GM18951 (cell line): ENCODE measurements at regions not wholly inside any gene's neighbourhood (a gene's known extent, or its start where the extent isn't known, plus 50 kb on each side); places are given as distances from the start of the nearest gene placed in this dataset.

Experiments
- POLR2A ChIP-seq: IDR thresholded peaks from 4 replicates; pipeline ENCODE4 v1.6.1; 2011; ENCODE audit warnings: mild to moderate bottlenecking; ENCODE audit not compliant: insufficient read length, insufficient read depth; ENCODE audit errors: extremely low read depth
- in situ Hi-C: fragments of 300-500 bp; cut with MboI; formaldehyde crosslinking; loops from one replicate; pipeline ENCODE4 v1.12.0; 2022; ENCODE audit warnings: low sequenced_read_pairs, mixed read lengths, inconsistent platforms; ENCODE audit not compliant: unreplicated experiment

DNA sequence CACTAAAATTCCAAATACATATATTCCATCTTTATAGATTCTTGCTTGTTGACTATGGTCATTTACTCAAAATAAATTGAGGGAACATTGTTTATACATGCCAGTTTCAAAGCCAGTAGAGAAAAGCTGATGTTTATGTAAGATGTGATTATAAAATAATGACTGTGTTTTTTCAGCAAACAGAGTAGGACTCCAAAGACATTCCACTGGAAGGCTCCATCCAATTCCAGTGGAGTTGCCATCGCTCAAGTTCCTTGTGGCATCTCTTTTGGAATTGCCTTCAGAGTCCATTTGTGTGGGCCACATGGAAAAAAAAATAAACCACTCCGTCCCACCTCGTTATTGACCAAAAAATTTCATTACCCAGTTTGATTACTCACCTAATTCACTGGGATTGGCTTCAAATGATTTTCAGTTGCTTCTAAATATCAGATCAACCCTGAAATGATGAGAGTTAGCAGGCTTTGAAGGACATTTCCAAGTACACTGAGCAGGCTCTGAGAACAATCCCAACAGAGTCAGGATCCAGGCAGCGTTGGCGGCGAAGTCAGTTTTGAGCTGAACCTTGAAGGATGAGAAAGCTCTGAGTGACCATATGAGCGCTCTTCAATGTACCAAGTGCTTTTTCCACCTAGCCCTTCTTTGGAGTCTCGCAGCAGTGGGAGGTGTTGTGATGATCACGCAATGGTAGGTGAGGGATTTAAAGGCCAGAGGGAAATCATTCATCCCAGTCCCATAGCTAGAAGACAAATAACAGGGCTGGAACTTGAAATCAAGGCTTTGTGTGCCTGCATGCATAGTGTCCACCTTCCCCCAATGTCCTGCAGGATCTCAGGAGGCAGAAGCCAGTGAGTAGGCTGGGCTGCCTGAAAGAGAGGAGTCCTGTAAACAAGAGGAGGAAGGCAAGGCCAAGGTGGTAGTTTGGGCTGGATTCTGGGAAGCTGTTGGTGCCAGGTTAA lies 281.7 kb downstream of the CDC5L start:
- in situ Hi-C loops: no loop called here
- TF ChIP-seq POLR2A: no peak

DNA sequence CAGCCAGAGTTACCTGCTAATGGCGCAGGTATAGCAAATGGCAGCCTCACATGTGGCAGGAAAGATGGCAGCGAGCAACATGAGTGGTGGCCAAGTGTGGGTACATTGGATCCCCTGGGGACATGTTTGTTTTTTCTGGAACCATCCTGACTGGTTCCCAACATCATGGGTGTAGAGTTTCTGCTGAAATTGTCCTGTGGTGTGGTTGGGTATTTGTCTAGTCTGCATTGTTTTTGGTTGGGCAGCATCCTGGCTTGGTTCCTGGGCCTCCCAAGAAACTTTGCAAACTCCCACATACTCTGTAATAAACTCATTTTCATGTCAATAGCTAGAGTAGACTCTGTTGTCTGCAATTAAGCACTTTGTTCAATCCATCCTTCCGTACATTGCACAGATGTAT lies 282.6 kb downstream of the CDC5L start:
- in situ Hi-C loops: no loop called here

DNA sequence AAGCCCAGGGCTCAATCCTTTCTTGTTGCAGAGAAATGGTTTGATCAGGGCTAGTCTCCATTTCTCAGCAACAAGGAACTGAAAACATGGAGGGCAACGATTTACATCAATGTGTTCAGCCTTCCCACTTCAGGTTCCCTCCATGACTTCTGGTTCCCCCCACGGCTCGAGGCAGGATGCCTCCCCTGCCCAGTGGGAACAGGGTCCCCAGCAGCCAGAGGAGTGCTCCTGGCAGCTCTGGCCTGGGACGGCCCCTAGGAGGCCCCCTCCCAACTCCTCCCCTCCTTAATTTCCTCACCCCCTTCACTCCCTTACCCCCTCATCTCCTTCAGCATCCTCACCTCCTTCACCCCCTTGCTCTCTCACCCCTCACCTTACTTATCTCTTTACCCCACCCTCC lies 283.8 kb downstream of the CDC5L start:
- no peak for TF ChIP-seq POLR2A
- in situ Hi-C loops: no loop called here

More for the DNA sequence above, 282.6 kb downstream of the CDC5L start:
- no peak for TF ChIP-seq POLR2A

DNA sequence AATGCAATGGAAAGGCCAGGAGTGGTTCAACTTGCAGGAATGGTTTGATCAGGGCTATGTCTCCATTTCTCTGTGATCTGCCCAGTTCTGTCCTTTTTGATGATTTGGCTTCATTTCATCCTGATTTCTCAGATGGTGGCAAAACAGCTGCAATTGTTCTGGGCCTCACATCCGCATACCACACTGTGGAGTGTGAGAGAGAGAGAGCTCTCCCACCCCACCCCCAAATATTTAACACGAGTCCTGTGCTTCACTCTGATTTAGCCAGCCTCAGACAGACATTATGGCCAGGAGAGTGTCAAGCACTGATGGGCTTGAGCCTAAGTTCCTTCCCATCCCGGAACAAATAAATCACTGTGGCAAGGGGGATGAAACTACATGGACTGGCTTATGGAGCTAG lies 284.6 kb downstream of the CDC5L start:
- in situ Hi-C loops: no loop called here
- no peak for TF ChIP-seq POLR2A

DNA sequence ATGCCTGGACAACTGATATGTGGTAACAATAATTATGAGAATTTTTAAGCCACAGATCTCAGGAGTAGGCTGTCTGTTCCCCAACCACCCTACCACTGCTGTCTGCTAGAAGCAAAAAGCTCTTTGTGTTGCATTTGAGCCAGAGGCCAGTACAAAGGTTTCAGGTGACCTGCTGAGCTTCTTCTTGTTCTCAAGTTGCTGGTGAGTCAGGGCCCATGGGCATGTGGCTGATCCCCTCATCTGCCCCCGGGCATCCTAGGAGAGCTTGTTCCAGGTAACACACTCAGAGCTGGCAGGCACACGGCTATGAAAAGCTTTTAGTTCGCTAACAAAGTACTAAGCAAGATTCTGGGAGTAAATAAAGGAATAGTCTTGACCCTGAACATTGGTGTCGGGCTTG lies 285.3 kb downstream of the CDC5L start:
- in situ Hi-C loops: no loop called here
- no peak for TF ChIP-seq POLR2A

DNA sequence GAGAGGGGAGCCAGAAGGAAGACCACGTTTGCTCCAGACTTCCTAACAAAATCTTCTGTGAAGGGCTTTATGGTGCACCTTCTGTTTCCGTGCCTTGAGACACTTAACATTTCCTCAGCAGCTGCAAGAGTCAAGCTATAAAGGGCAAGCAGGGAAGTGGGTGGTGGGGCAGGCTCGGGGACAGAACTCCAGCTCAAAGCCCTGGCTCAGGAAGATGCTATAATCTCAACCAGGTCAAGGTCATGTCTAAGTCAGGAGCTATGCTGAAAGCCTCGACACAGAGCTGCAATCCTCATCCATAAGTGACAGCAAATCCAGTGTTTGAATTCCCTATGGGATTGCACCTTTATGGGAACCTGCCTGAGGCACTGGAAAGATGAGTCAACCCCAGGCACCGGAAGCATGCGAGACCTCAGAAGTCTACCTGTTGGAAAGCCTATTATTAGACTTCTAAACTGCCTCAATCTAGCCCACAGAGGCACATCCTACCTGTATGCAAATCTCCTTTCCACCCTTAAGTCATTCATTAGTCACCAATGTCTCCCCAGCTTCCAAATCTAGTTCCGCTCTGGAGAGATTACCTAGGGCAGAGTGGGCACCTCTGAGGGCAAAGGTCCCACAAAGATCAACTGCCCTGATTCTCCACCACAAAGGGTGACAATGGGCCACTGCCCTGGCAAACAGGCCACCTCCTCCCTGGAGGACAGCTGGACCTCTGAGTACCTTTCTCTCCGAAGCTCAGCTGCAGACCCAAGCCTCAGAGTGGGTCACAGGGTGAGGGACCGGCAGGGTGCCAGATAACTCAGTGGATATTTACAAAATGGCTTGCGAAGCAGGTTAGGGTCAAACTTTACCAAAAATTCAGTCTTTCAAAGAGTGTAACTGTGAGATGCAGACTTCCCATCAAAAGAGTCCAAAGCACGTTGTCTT lies 287.0 kb downstream of the CDC5L start:
- TF ChIP-seq POLR2A: no peak
- in situ Hi-C loops: no loop called here

DNA sequence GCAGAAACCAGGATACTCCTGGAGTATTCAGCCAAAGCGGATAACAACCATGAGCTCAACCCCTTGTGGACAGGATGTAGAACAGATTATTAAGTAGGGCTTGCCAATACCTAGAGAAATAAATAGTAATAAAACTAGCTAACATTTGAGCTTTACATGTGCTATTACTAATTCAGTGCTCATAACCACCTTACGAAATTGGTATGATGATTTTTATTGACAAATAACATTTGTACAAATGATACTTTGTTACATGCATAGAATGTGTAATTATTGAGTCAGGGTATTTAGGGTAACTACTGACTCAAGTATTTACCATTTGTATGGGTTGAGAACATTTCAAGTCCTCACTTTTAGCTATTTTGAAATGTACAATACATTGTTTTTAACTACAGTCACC lies 287.9 kb downstream of the CDC5L start:
- TF ChIP-seq POLR2A: no peak
- in situ Hi-C loops: no loop called here

DNA sequence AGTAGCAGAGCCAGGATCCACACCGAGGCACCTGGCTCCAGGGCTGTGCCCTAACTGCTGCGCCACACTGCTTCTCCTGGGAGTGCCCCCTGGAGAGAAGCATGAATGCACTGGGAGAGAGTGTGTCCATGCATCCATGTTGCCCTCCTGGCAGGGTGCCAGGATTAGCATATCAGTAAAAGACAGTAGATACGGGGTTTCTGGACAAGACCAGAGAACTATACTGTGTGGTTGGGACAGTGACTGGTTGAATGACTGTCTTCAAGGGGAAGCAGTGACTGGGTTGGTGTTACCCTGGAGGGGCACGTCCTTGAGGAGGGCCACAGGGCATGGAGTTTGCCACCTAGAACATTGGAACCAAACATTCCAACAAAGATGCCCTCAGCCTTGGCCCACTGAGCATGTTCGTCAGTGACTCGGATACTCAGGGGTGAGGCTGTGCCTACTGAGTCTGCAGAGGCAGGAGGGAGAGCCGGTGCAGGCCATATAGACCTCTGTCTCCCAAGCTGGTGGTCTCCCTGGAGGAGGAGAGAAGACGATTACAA lies 288.8 kb downstream of the CDC5L start:
- in situ Hi-C loops: no loop called here
- no peak for TF ChIP-seq POLR2A

DNA sequence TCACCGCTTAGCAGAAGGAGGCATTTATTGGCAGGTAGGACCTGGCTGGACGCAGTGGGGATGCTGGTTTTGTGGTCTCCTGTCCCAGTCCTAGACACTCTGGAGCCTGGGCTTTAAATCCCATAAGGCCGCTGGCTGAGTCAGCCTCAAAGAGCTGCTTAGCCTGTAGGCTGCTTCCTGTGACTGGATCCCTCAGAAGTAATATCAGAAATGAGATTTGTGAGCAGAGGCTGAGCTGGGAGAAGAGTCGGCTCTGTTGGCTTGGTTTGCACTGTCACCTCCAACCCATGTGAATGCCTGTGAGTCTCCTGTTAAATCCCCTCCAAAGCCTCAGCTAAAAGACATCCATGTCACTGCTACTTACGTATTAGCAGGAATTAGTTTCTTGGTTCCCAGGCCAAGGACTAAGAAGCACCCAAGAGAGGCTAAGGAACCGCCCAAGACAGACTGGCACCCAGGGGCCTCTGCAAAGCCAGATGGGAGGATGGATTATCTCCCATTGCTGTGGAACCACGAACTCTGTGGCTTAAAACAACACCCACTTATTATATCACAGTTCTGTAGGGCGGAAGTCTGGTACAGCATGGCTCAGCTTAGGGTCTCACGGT lies 289.4 kb downstream of the CDC5L start:
- TF ChIP-seq POLR2A: no peak
- in situ Hi-C loops: no loop called here

DNA sequence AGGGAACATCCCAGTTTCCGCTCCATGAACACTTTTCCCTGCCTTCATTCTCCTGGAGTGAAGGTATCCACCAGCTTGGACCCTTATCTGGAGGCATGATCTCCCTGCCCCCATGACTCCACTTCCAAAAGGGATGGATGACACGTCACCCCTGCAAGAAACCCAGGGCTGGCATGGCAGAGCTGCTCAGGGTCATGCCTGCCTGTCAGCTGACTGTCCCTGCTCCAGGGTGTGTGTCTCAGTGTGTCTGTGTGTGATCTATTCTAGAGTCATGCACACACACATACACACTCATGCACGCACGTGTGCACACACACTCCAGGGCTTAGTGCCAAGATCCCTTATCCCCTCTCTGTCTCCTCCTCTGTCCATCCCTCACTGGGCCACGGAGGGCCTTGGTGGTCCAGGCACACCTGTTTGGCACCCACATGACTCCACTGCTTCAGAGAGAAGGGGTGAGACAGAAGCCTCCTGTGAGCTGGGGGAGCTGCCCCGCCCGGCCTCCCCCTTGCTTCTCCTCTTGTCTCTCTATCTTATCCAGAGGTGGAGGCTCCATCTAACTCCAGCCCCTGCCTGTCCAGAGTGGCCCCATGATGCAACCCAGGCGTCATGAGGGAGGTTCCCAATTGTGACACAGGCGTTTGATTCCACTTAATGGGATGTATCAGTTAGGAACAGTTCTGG lies 290.9 kb downstream of the CDC5L start:
- no peak for TF ChIP-seq POLR2A
- in situ Hi-C loops: no loop called here

DNA sequence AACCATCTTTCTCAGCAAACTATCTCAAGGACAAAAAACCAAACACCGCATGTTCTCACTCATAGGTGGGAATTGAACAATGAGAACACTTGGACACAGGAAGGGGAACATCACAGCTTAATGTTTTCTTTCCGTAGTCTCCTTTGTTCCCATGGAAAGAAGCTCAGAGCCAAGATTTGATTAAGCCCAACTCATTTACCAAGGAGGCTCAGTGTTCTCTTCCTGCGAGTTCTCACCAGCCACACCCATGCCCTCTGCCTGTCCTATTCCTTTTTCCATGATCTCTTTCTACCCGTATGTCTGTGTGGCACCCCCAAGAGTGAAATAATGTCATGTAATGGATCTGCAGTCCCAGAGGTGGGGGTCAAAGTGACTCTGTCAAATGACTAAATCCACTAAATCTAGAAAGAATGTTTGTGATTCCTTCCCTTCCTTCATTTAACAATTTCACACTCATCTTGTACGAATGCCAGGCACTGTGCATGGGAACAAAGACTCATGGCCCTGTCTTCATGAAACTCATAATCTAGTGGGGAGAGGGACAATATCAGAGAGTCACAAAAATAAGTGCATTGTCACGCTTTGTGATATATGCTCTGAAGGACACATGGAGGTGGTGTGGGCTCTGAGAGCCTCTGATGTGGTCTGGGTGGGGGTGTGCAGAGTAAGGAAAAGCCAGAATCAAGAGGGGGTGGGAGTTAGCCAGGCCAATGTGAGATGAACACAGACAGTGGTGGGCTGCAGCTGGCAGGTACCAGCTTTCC lies 292.1 kb downstream of the CDC5L start:
- in situ Hi-C loops: no loop called here
- TF ChIP-seq POLR2A: no peak
